Ishikawa (cell line): ENCODE measurements at regions not wholly inside any gene's neighbourhood (a gene's known extent, or its start where the extent isn't known, plus 50 kb on each side); places are given as distances from the start of the nearest gene placed in this dataset.

Source experiments
- CEBPB ChIP-seq: IDR thresholded peaks from 2 replicates; pipeline ENCODE4 v1.6.1; 2012
- CREB1 ChIP-seq: IDR thresholded peaks from 2 replicates; pipeline ENCODE4 v1.6.1; 2012; ENCODE audit warnings: low read depth
- EGR1 ChIP-seq: IDR thresholded peaks from 2 replicates; pipeline ENCODE4 v1.6.1; 2012
- EP300 ChIP-seq: IDR thresholded peaks from 2 replicates; pipeline ENCODE4 v1.6.1; 2012; ENCODE audit warnings: borderline replicate concordance
- FOXM1 ChIP-seq: IDR thresholded peaks from 2 replicates; pipeline ENCODE4 v1.6.1; 2012; ENCODE audit warnings: low read depth, borderline replicate concordance
- MAX ChIP-seq: IDR thresholded peaks from 2 replicates; pipeline ENCODE4 v1.6.1; 2012
- NFIC ChIP-seq: IDR thresholded peaks from 2 replicates; pipeline ENCODE4 v1.6.1; 2012
- RAD21 ChIP-seq: IDR thresholded peaks from 2 replicates; pipeline ENCODE4 v1.6.1; 2012; ENCODE audit warnings: low read depth
- TAF1 ChIP-seq: IDR thresholded peaks from 2 replicates; pipeline ENCODE4 v1.6.1; 2012; ENCODE audit warnings: low read depth, mild to moderate bottlenecking
- TCF12 ChIP-seq: IDR thresholded peaks from 2 replicates; pipeline ENCODE4 v1.6.1; 2012; ENCODE audit warnings: low read depth
- TEAD4 ChIP-seq: IDR thresholded peaks from 2 replicates; pipeline ENCODE4 v1.6.1; 2012
- USF1 ChIP-seq: IDR thresholded peaks from 2 replicates; pipeline ENCODE4 v1.6.1; 2012
- YY1 ChIP-seq: IDR thresholded peaks from 2 replicates; pipeline ENCODE4 v1.6.1; 2012; ENCODE audit warnings: low read depth
- ZBTB7A ChIP-seq: IDR thresholded peaks from 2 replicates; pipeline ENCODE4 v1.6.1; 2012; ENCODE audit warnings: low read depth
- TF ChIP-seq, protein P1 (sequence below): IDR thresholded peaks from 2 replicates; pipeline ENCODE4 v1.6.1; 2012; ENCODE audit warnings: low read depth, mild to moderate bottlenecking

DNA sequence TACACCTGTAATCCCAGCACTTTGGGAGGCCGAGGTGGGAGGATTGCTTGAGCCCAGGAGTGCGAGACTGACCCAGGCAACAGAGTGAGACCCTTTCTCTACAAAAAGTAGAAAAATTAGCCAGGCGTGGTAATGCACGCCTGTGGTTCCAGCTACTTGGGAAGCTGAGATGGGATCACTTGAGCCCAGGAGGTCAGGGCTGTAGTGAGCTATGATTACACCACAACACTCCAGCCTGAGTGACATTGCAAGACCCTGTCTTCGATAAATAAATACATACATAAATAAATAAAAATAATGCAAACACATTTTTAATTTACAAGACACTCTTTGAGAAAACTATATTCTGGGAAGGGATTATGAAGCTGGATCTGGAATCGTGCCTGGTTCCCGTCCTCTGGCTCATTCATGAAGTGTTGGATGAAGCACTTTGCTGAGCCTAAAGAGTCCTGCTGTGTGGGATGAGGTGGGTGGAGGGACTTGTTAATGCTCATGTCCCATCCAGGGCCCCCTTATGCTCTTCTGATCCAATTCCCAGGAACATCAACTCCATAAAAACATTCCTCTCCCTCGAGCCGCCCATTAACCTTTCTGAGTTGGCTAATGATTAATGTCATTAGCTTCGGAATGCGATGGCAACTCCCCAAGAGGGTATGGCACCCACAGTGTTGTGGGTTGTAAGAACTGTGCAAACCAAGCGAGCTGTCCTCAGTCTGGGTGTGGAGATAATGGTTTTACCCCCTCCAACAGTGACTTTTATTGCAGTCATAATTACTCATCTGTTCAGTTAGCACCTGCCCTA lies 236.3 kb downstream of the BAMBI start:
- TF ChIP-seq TAF1 (no peak), ZBTB7A (no peak), FOXM1 (no peak), CEBPB (no peak), CREB1 (no peak), RAD21 (no peak), YY1 (no peak), EP300 (no peak)

GRCh38 chr10:28914701-28915100 lies 237.4 kb downstream of the BAMBI start:
- TF ChIP-seq MAX (no peak), CEBPB (no peak), CREB1 (no peak), ZBTB7A (no peak), USF1 (no peak), TCF12 (no peak), TEAD4 (no peak)
- TF ChIP-seq, protein P1, sequence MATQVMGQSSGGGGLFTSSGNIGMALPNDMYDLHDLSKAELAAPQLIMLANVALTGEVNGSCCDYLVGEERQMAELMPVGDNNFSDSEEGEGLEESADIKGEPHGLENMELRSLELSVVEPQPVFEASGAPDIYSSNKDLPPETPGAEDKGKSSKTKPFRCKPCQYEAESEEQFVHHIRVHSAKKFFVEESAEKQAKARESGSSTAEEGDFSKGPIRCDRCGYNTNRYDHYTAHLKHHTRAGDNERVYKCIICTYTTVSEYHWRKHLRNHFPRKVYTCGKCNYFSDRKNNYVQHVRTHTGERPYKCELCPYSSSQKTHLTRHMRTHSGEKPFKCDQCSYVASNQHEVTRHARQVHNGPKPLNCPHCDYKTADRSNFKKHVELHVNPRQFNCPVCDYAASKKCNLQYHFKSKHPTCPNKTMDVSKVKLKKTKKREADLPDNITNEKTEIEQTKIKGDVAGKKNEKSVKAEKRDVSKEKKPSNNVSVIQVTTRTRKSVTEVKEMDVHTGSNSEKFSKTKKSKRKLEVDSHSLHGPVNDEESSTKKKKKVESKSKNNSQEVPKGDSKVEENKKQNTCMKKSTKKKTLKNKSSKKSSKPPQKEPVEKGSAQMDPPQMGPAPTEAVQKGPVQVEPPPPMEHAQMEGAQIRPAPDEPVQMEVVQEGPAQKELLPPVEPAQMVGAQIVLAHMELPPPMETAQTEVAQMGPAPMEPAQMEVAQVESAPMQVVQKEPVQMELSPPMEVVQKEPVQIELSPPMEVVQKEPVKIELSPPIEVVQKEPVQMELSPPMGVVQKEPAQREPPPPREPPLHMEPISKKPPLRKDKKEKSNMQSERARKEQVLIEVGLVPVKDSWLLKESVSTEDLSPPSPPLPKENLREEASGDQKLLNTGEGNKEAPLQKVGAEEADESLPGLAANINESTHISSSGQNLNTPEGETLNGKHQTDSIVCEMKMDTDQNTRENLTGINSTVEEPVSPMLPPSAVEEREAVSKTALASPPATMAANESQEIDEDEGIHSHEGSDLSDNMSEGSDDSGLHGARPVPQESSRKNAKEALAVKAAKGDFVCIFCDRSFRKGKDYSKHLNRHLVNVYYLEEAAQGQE = no peak

GRCh38 chr10:28915989-28916588 lies 238.8 kb downstream of the BAMBI start:
- TF ChIP-seq CREB1 (no peak), CEBPB (no peak), EGR1 (no peak), FOXM1 (no peak), USF1 (no peak), YY1 (no peak), EP300 (no peak), TAF1 (no peak), ZBTB7A (no peak)
- TF ChIP-seq, protein P1 = no peak

DNA sequence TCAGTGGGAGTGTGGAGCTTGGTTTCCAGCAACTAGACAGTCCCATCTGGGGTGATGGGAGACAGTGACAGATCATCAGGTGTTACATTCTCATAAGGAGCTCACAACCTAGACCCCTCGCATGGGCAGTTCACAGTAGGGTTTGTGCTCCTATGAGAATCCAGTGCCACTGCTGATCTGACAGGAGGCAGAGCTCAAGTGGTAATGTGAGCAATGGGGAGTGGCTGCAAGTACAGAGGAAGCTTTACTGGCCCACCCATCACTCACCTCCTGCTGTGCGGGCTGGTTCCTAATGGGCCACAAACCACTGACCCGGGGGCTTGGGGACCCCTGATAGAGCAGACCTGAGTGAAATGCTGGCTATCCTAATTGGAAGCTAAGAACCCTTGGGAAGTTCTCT lies 242.8 kb downstream of the BAMBI start:
- TF ChIP-seq TAF1 (no peak), ZBTB7A (no peak), TEAD4 (no peak), EGR1 (no peak), FOXM1 (no peak), EP300 (no peak), CREB1 (no peak), YY1 (no peak), NFIC (no peak), USF1 (no peak), RAD21 (no peak), CEBPB (no peak), MAX (no peak), TCF12 (no peak)
- TF ChIP-seq, protein P1 = no peak
